ENCODE measurements at regions not wholly inside any gene's neighbourhood (a gene's known extent, or its start where the extent isn't known, plus 50 kb on each side); places are given as distances from the start of the nearest gene placed in this dataset.

GRCh38 chr3:13263770-13264467 is 156.2 kb downstream of the NUP210 start:
- H3K9me2 ChIP-seq (replicated peaks; ENCODE audit: control insufficient read depth, low read length), result no peaks in the 10 kb centered on the region
- TF ChIP-seq EZH2phosphoT487 (IDR thresholded peaks at IDR 0.05; ENCODE audit: borderline replicate concordance, low read length) (no peak), CTCF (IDR thresholded peaks at IDR 0.05; ENCODE audit: low read depth, low read length, poor library complexity, severe bottlenecking) (no peak)
- H3K4me3 ChIP-seq (ENCODE audit: low read length), result no peak overlapping the region
- peaks cover 18% of the 10 kb centered on the region; the same call in 1 of the 2 replicates for H3K27me3 ChIP-seq (ENCODE audit: control insufficient read depth, low read length)
- H3K4me2 ChIP-seq (ENCODE audit: low read length), result no peak overlapping the region
- H3K9me3 ChIP-seq (ENCODE audit: control insufficient read depth, insufficient read depth, low read length), result no peaks in the 10 kb centered on the region
- H3F3A ChIP-seq (ENCODE audit: control insufficient read depth, insufficient read depth), result no peaks in the 10 kb centered on the region
- H3K79me2 ChIP-seq (ENCODE audit: control insufficient read depth, low read length), result no peaks in the 10 kb centered on the region
- H3K4me1 ChIP-seq (ENCODE audit: control insufficient read depth, low read length), result peaks cover 12% of the 10 kb centered on the region
- H3K36me3 ChIP-seq (ENCODE audit: control insufficient read depth, low read length), result no peaks in the 10 kb centered on the region
- no peaks in the 10 kb centered on the region for H4K20me1 ChIP-seq (ENCODE audit: control insufficient read depth, insufficient read depth, low read depth, low read length)
- H3K27ac ChIP-seq (ENCODE audit: low read depth, low read length), result no peak overlapping the region

GRCh38 chr3:13262493-13263211 is 157.5 kb downstream of the NUP210 start:
- Histone ChIP-seq H3F3A (ENCODE audit: control insufficient read depth, insufficient read depth) (no peaks in the 10 kb centered on the region), H3K4me1 (ENCODE audit: control insufficient read depth, low read length) (peaks cover 12% of the 10 kb centered on the region), H3K27ac (ENCODE audit: low read depth, low read length) (no peak overlapping the region), H3K27me3 (ENCODE audit: control insufficient read depth, low read length) (peaks cover 19% of the 10 kb centered on the region; the same call in 1 of the 2 replicates), H3K36me3 (ENCODE audit: control insufficient read depth, low read length) (no peaks in the 10 kb centered on the region), H3K4me3 (ENCODE audit: low read length) (peak overlapping the region; percentile 16; the same call in 1 of the 2 replicates), H4K20me1 (ENCODE audit: control insufficient read depth, insufficient read depth, low read depth, low read length) (no peaks in the 10 kb centered on the region), H3K4me2 (ENCODE audit: low read length) (peak overlapping the region; percentile 43), H3K79me2 (ENCODE audit: control insufficient read depth, low read length) (no peaks in the 10 kb centered on the region), H3K9me2 (replicated peaks; ENCODE audit: control insufficient read depth, low read length) (no peaks in the 10 kb centered on the region), H3K9me3 (ENCODE audit: control insufficient read depth, insufficient read depth, low read length) (no peaks in the 10 kb centered on the region)
- TF ChIP-seq EZH2phosphoT487 (IDR thresholded peaks at IDR 0.05; ENCODE audit: borderline replicate concordance, low read length), result no peak
- no peak for TF ChIP-seq CTCF (IDR thresholded peaks at IDR 0.05; ENCODE audit: low read depth, low read length, poor library complexity, severe bottlenecking)

- no peak for TF ChIP-seq CTCF (IDR thresholded peaks at IDR 0.05; ENCODE audit: low read depth, low read length, poor library complexity, severe bottlenecking)
- TF ChIP-seq EZH2phosphoT487 (IDR thresholded peaks at IDR 0.05; ENCODE audit: borderline replicate concordance, low read length), result no peak
- no peaks in the 10 kb centered on the region for H3K9me2 ChIP-seq (replicated peaks; ENCODE audit: control insufficient read depth, low read length)
- no peaks in the 10 kb centered on the region for H3F3A ChIP-seq (ENCODE audit: control insufficient read depth, insufficient read depth)
- no peaks in the 10 kb centered on the region for H3K36me3 ChIP-seq (ENCODE audit: control insufficient read depth, low read length)
- H3K4me2 ChIP-seq (ENCODE audit: low read length), result no peak overlapping the region
- H3K4me3 ChIP-seq (ENCODE audit: low read length), result no peak overlapping the region
- no peak overlapping the region for H3K27ac ChIP-seq (ENCODE audit: low read depth, low read length)
- H4K20me1 ChIP-seq (ENCODE audit: control insufficient read depth, insufficient read depth, low read depth, low read length), result no peaks in the 10 kb centered on the region
- H3K4me1 ChIP-seq (ENCODE audit: control insufficient read depth, low read length), result peaks cover 12% of the 10 kb centered on the region
- H3K9me3 ChIP-seq (ENCODE audit: control insufficient read depth, insufficient read depth, low read length), result no peaks in the 10 kb centered on the region
- no peaks in the 10 kb centered on the region for H3K79me2 ChIP-seq (ENCODE audit: control insufficient read depth, low read length)
- peaks cover 19% of the 10 kb centered on the region; the same call in 1 of the 2 replicates for H3K27me3 ChIP-seq (ENCODE audit: control insufficient read depth, low read length)
Observed at GRCh38 chr3:13261892-13262291, 158.2 kb downstream of the NUP210 start.
